BLaER1 (cell line): ENCODE measurements at regions not wholly inside any gene's neighbourhood (a gene's known extent, or its start where the extent isn't known, plus 50 kb on each side); places are given as distances from the start of the nearest gene placed in this dataset.
A peak's percentile ranks its signal among the peaks of the same experiment; 100 is the strongest.

ENCODE experiments used
- H3K27ac ChIP-seq: shearing (Covaris generic); formaldehyde crosslinking; 2 replicates; pipeline ENCODE4 v1.8.1; 2022
- H3K27me3 ChIP-seq: shearing (Covaris generic); formaldehyde crosslinking; 2 replicates; pipeline ENCODE4 v1.8.1; 2022
- H3K36me3 ChIP-seq: shearing (Covaris generic); formaldehyde crosslinking; 2 replicates; pipeline ENCODE4 v1.8.1; 2022
- H3K4me1 ChIP-seq: shearing (Covaris generic); formaldehyde crosslinking; 2 replicates; pipeline ENCODE4 v1.8.1; 2022
- H3K4me2 ChIP-seq: shearing (Covaris generic); formaldehyde crosslinking; 2 replicates; pipeline ENCODE4 v1.8.1; 2022
- H3K4me3 ChIP-seq: shearing (Covaris generic); formaldehyde crosslinking; 2 replicates; pipeline ENCODE4 v1.8.1; 2022
- H3K9ac ChIP-seq: shearing (Covaris generic); formaldehyde crosslinking; 2 replicates; pipeline ENCODE4 v1.8.1; 2022
- H3K9me3 ChIP-seq: shearing (Covaris generic); formaldehyde crosslinking; 2 replicates; pipeline ENCODE4 v1.8.1; 2022
- H4K20me1 ChIP-seq: shearing (Covaris generic); formaldehyde crosslinking; 2 replicates; pipeline ENCODE4 v1.8.1; 2022
- Cebpa-rat ChIP-seq: shearing (Covaris generic); IDR thresholded peaks from 2 replicates; pipeline ENCODE4 v1.8.1; 2022

- peak overlapping the region; percentile 6; the same call in 1 of the 2 replicates for H3K4me3 ChIP-seq
- peaks cover 12% of the 10 kb centered on the region for H3K36me3 ChIP-seq
- H3K27ac ChIP-seq: peak overlapping the region; percentile 86
- peaks cover 15% of the 10 kb centered on the region for H3K9me3 ChIP-seq
- H3K4me2 ChIP-seq: peak overlapping the region; percentile 82
- H3K27me3 ChIP-seq: no peaks in the 10 kb centered on the region
- TF ChIP-seq Cebpa-rat: no peak
- H4K20me1 ChIP-seq: no peaks in the 10 kb centered on the region
- H3K9ac ChIP-seq: peak overlapping the region; percentile 61; the same call in 1 of the 2 replicates
- H3K4me1 ChIP-seq: peaks cover 93% of the 10 kb centered on the region
Observed at GRCh38 chrX:10106806-10107205, 50.0 kb upstream of the CLCN4 start.
